Naive thymus-derived CD4-positive, alpha-beta T cell (primary cell): ENCODE measurements at regions not wholly inside any gene's neighbourhood (a gene's known extent, or its start where the extent isn't known, plus 50 kb on each side); places are given as distances from the start of the nearest gene placed in this dataset.
"Not testable (repeated sequence)": the region's sequence is repeated elsewhere in the genome, so short reads cannot be mapped to it uniquely, and the experiment has no call there.

Source experiments
- ATAC-seq: fragments of 150-1000 bp; cut with Tn5 transposase; 2 replicates; pipeline ENCODE4 v1.10.0; 2021; ENCODE audit warnings: mild to moderate bottlenecking, moderate library complexity
- CTCF ChIA-PET: fragments of 350-600 bp; sonication (Branson Sonifier 250); formaldehyde crosslinking; loops from one replicate; lab custom pipeline; 2021; ENCODE audit warnings: antibody characterized with exemption; lab: Charles Lee
- POLR2A ChIA-PET: fragments of 350-600 bp; sonication (Branson Sonifier 250); formaldehyde crosslinking; loops from one replicate; lab custom pipeline; 2021; ENCODE audit warnings: antibody characterized with exemption, inconsistent platforms; lab: Charles Lee
- DNase-seq, 9 donors: peaks; one replicate each; pipeline versions ENCODE4 v3.0.0 to v3.0.0-alpha.2; 2020 to 2022; ENCODE audit warnings: mixed read lengths in 1 of 9
- H3K27ac ChIP-seq: one replicate; pipeline ENCODE4 v1.7.0; 2013; ENCODE audit warnings: mild to moderate bottlenecking, low read depth, low read length, moderate library complexity
- H3K27me3 ChIP-seq, 2 donors: one replicate each; pipeline ENCODE4 v1.7.0; 2013; ENCODE audit warnings: low read length in 2 of 2, mild to moderate bottlenecking in 2 of 2, moderate library complexity in 2 of 2; ENCODE audit not compliant: control insufficient read depth in 2 of 2, insufficient read depth in 2 of 2
- H3K36me3 ChIP-seq, 3 experiments: 1 replicate in 2 of 3; 2 replicates in 1 of 3; pipeline ENCODE4 v1.7.0; 2013; ENCODE audit warnings: low read length in 3 of 3, mild to moderate bottlenecking in 3 of 3, moderate library complexity in 1 of 3; ENCODE audit not compliant: insufficient read depth in 3 of 3, control insufficient read depth in 2 of 3
- H3K4me1 ChIP-seq, 2 donors: one replicate each; pipeline ENCODE4 v1.7.0; 2013; ENCODE audit warnings: low read length in 2 of 2, mild to moderate bottlenecking in 2 of 2, moderate library complexity in 1 of 2; ENCODE audit not compliant: control insufficient read depth in 2 of 2, insufficient read depth in 2 of 2
- H3K4me3 ChIP-seq: 2 replicates; pipeline ENCODE4 v1.7.0; 2013; ENCODE audit warnings: mild to moderate bottlenecking, low read length
- H3K9me3 ChIP-seq, 3 experiments: 1 replicate in 2 of 3; 2 replicates in 1 of 3; pipeline ENCODE4 v1.7.0; 2013; ENCODE audit warnings: low read length in 3 of 3; ENCODE audit not compliant: control insufficient read depth in 2 of 3
- H3K27ac Mint-ChIP-seq, 9 donors: one replicate each; pipeline ENCODE4 v1.8.0; 2020 to 2022; ENCODE audit warnings: mixed read lengths in 9 of 9, mild to moderate bottlenecking in 8 of 9, moderate library complexity in 5 of 9, inconsistent platforms in 2 of 9
- H3K27me3 Mint-ChIP-seq, 5 donors: one replicate each; pipeline ENCODE4 v1.8.0; 2021 to 2022; ENCODE audit warnings: mixed read lengths in 5 of 5, mild to moderate bottlenecking in 1 of 5
- H3K36me3 Mint-ChIP-seq, 5 donors: one replicate each; pipeline ENCODE4 v1.8.0; 2020 to 2022; ENCODE audit warnings: mixed read lengths in 5 of 5, mild to moderate bottlenecking in 3 of 5, inconsistent platforms in 1 of 5
- H3K4me1 Mint-ChIP-seq, 7 donors: one replicate each; pipeline ENCODE4 v1.8.0; 2020 to 2022; ENCODE audit warnings: mixed read lengths in 7 of 7, mild to moderate bottlenecking in 3 of 7, inconsistent platforms in 1 of 7
- H3K4me3 Mint-ChIP-seq, 10 donors: one replicate each; pipeline ENCODE4 v1.8.0; 2020 to 2022; ENCODE audit warnings: mild to moderate bottlenecking in 10 of 10, mixed read lengths in 10 of 10, moderate library complexity in 6 of 10, inconsistent platforms in 2 of 10
- H3K9me3 Mint-ChIP-seq, 11 donors: one replicate each; pipeline ENCODE4 v1.8.0; 2020 to 2022; ENCODE audit warnings: mixed read lengths in 11 of 11, mild to moderate bottlenecking in 4 of 11, inconsistent platforms in 1 of 11, moderate library complexity in 1 of 11
- intact Hi-C, 2 donors: fragments of 100-400 bp; cut with micrococcal nuclease; formaldehyde crosslinking; loops; one replicate each; pipeline ENCODE4 v1.15.1; 2023

GRCh38 chr15:20680257-20680815 lies 138.7 kb upstream of the GOLGA6L6 start:
- H3K36me3 Mint-ChIP-seq, H3K27ac ChIP-seq, DNase-seq, H3K36me3 ChIP-seq, intact Hi-C loops, CTCF ChIA-PET, H3K9me3 ChIP-seq, POLR2A ChIA-PET, H3K27me3 ChIP-seq, H3K4me1 Mint-ChIP-seq, H3K9me3 Mint-ChIP-seq, H3K27ac Mint-ChIP-seq, H3K4me3 ChIP-seq, H3K4me3 Mint-ChIP-seq, H3K27me3 Mint-ChIP-seq, H3K4me1 ChIP-seq, ATAC-seq: not testable (repeated sequence)

- H3K9me3 ChIP-seq, result no peaks in the 10 kb centered on the region
- intact Hi-C loops, result no loop called here
- no peak overlapping the region for H3K4me3 ChIP-seq
- CTCF ChIA-PET, result no interaction called here
- H3K9me3 Mint-ChIP-seq, result no peaks in the 10 kb centered on the region
- no peak overlapping the region for H3K4me3 Mint-ChIP-seq
- no peaks in the 10 kb centered on the region for H3K4me1 ChIP-seq
- no peak overlapping the region for H3K27ac Mint-ChIP-seq
- H3K36me3 ChIP-seq, result no peaks in the 10 kb centered on the region
- POLR2A ChIA-PET, result no interaction called here
- no peaks in the 10 kb centered on the region for H3K36me3 Mint-ChIP-seq
- H3K27ac ChIP-seq, result no peak overlapping the region
- H3K27me3 ChIP-seq, result no peaks in the 10 kb centered on the region
- ATAC-seq (no peak), DNase-seq (no peak)
- H3K27me3 Mint-ChIP-seq, result peaks cover 0 to 5% (median 0%) of the 10 kb centered on the region in 5 donors
- no peaks in the 10 kb centered on the region for H3K4me1 Mint-ChIP-seq
These were observed 130.9 kb upstream of the GOLGA6L6 start for GRCh38 chr15:20672470-20672869.

- H3K4me1 Mint-ChIP-seq, result no peaks in the 10 kb centered on the region
- Histone ChIP-seq H3K36me3 (no peaks in the 10 kb centered on the region), H3K27me3 (no peaks in the 10 kb centered on the region), H3K27ac (no peak overlapping the region), H3K9me3 (no peaks in the 10 kb centered on the region), H3K4me3 (no peak overlapping the region), H3K4me1 (no peaks in the 10 kb centered on the region)
- DNase-seq, result no peak
- H3K4me3 Mint-ChIP-seq, result no peak overlapping the region
- no peaks in the 10 kb centered on the region for H3K9me3 Mint-ChIP-seq
- ChIA-PET POLR2A (no interaction called here), CTCF (no interaction called here)
- H3K27ac Mint-ChIP-seq, result no peak overlapping the region
- H3K27me3 Mint-ChIP-seq, result peaks cover 0 to 5% (median 0%) of the 10 kb centered on the region in 5 donors
- ATAC-seq, result no peak
- no peaks in the 10 kb centered on the region for H3K36me3 Mint-ChIP-seq
- intact Hi-C loops, result loop anchor here in 1 of 2 donors (2.0 kb wide), 1 partner anchor 21 kb away; no protein-coding TSS in a partner anchor
These were observed 130.1 kb upstream of the GOLGA6L6 start for GRCh38 chr15:20671675-20672074.

GRCh38 chr15:20666410-20666809 lies 124.8 kb upstream of the GOLGA6L6 start:
- H3K4me1 ChIP-seq, H3K4me3 Mint-ChIP-seq, H3K27me3 ChIP-seq, H3K36me3 Mint-ChIP-seq, H3K4me1 Mint-ChIP-seq, H3K27me3 Mint-ChIP-seq, H3K9me3 Mint-ChIP-seq, H3K36me3 ChIP-seq, H3K9me3 ChIP-seq, POLR2A ChIA-PET, H3K27ac ChIP-seq, DNase-seq, H3K4me3 ChIP-seq, intact Hi-C loops, CTCF ChIA-PET, H3K27ac Mint-ChIP-seq: not testable (repeated sequence)
- peak; percentile 27 for ATAC-seq

- Mint-ChIP-seq H3K4me1 (no peaks in the 10 kb centered on the region), H3K9me3 (no peaks in the 10 kb centered on the region), H3K36me3 (no peaks in the 10 kb centered on the region), H3K27ac (no peak overlapping the region), H3K4me3 (no peak overlapping the region), H3K27me3 (peaks cover 0 to 2% (median 0%) of the 10 kb centered on the region in 5 donors)
- intact Hi-C loops, result no loop called here
- CTCF ChIA-PET, result no interaction called here
- Histone ChIP-seq H3K27me3 (no peaks in the 10 kb centered on the region), H3K4me1 (no peaks in the 10 kb centered on the region), H3K36me3 (no peaks in the 10 kb centered on the region), H3K9me3 (no peaks in the 10 kb centered on the region), H3K4me3 (no peak overlapping the region), H3K27ac (no peak overlapping the region)
- no peak for DNase-seq
- peak; percentile 13 for ATAC-seq
- POLR2A ChIA-PET, result no interaction called here
These were observed 124.1 kb upstream of the GOLGA6L6 start for GRCh38 chr15:20665653-20666052.

- Mint-ChIP-seq H3K4me1 (no peaks in the 10 kb centered on the region), H3K4me3 (no peak overlapping the region), H3K27ac (no peak overlapping the region), H3K9me3 (no peaks in the 10 kb centered on the region), H3K36me3 (no peaks in the 10 kb centered on the region), H3K27me3 (no peaks in the 10 kb centered on the region)
- Histone ChIP-seq H3K27me3 (no peaks in the 10 kb centered on the region), H3K27ac (no peak overlapping the region), H3K4me3 (no peak overlapping the region), H3K4me1 (no peaks in the 10 kb centered on the region), H3K9me3 (no peaks in the 10 kb centered on the region), H3K36me3 (no peaks in the 10 kb centered on the region)
- no peak for ATAC-seq
- no peak for DNase-seq
- ChIA-PET CTCF (no interaction called here), POLR2A (no interaction called here)
- intact Hi-C loops, result no loop called here
These were observed 117.7 kb upstream of the GOLGA6L6 start for GRCh38 chr15:20659265-20659664.

GRCh38 chr15:20658024-20658423 lies 116.4 kb upstream of the GOLGA6L6 start:
- H3K9me3 ChIP-seq, result no peaks in the 10 kb centered on the region
- ChIA-PET POLR2A (no interaction called here), CTCF (no interaction called here)
- H3K9me3 Mint-ChIP-seq, result no peaks in the 10 kb centered on the region
- no peaks in the 10 kb centered on the region for H3K4me1 ChIP-seq
- H3K4me1 Mint-ChIP-seq, result no peaks in the 10 kb centered on the region
- H3K27me3 ChIP-seq, result no peaks in the 10 kb centered on the region
- intact Hi-C loops, result no loop called here
- H3K36me3 ChIP-seq, result no peaks in the 10 kb centered on the region
- H3K27ac ChIP-seq, result no peak overlapping the region
- no peak overlapping the region for H3K4me3 Mint-ChIP-seq
- H3K36me3 Mint-ChIP-seq, result no peaks in the 10 kb centered on the region
- no peak for DNase-seq
- no peak for ATAC-seq
- no peaks in the 10 kb centered on the region for H3K27me3 Mint-ChIP-seq
- H3K27ac Mint-ChIP-seq, result no peak overlapping the region
- no peak overlapping the region for H3K4me3 ChIP-seq
